Right forelimb (tissue), 1 donor: ENCODE measurements at regions not wholly inside any gene's neighbourhood (a gene's known extent, or its start where the extent isn't known, plus 50 kb on each side); places are given as distances from the start of the nearest gene placed in this dataset.
A peak's percentile ranks its signal among the peaks of the same experiment; 100 is the strongest.

Experiments
- DNase-seq: peaks from one replicate; pipeline ENCODE4 v3.0.0-alpha.2; 2018

GRCh38 chr7:42479816-42480633 is 243.0 kb upstream of the GLI3 start:
- DNase-seq, result peak; percentile 54

- DNase-seq, result no peak
Measured at GRCh38 chr7:42479452-42479815, 242.4 kb upstream of the GLI3 start.

GRCh38 chr7:42478717-42479116 is 241.7 kb upstream of the GLI3 start:
- DNase-seq, result no peak

- no peak for DNase-seq
Measured at GRCh38 chr7:42476255-42476654, 239.2 kb upstream of the GLI3 start.

GRCh38 chr7:42475082-42475481 is 238.1 kb upstream of the GLI3 start:
- DNase-seq, result no peak

GRCh38 chr7:42473099-42473498 is 236.1 kb upstream of the GLI3 start:
- no peak for DNase-seq

GRCh38 chr7:42471573-42472174 is 234.7 kb upstream of the GLI3 start:
- no peak for DNase-seq

GRCh38 chr7:42469341-42469740 is 232.3 kb upstream of the GLI3 start:
- DNase-seq, result no peak

- no peak for DNase-seq
Measured at GRCh38 chr7:42468471-42468870, 231.5 kb upstream of the GLI3 start.

GRCh38 chr7:42461537-42461936 is 224.5 kb upstream of the GLI3 start:
- DNase-seq, result no peak

GRCh38 chr7:42460933-42461332 is 223.9 kb upstream of the GLI3 start:
- no peak for DNase-seq

- no peak for DNase-seq
Measured at GRCh38 chr7:42460148-42460547, 223.1 kb upstream of the GLI3 start.

GRCh38 chr7:42457663-42458062 is 220.7 kb upstream of the GLI3 start:
- no peak for DNase-seq

- no peak for DNase-seq
Measured at GRCh38 chr7:42456756-42457276, 219.8 kb upstream of the GLI3 start.

- DNase-seq, result no peak
Measured at GRCh38 chr7:42456267-42456666, 219.3 kb upstream of the GLI3 start.

- peak; percentile 48 for DNase-seq
Measured at GRCh38 chr7:42453931-42454361, 216.9 kb upstream of the GLI3 start.

- no peak for DNase-seq
Measured at GRCh38 chr7:42452356-42452755, 215.3 kb upstream of the GLI3 start.

- no peak for DNase-seq
Measured at GRCh38 chr7:42449431-42449830, 212.4 kb upstream of the GLI3 start.

- DNase-seq, result no peak
Measured at GRCh38 chr7:42448901-42449300, 211.9 kb upstream of the GLI3 start.

GRCh38 chr7:42445691-42446090 is 208.7 kb upstream of the GLI3 start:
- DNase-seq, result no peak

GRCh38 chr7:42440951-42441350 is 203.9 kb upstream of the GLI3 start:
- DNase-seq, result no peak

GRCh38 chr7:42432644-42433043 is 195.6 kb upstream of the GLI3 start:
- DNase-seq, result no peak

- no peak for DNase-seq
Measured at GRCh38 chr7:42431873-42432272, 194.9 kb upstream of the GLI3 start.

GRCh38 chr7:42429339-42429738 is 192.3 kb upstream of the GLI3 start:
- no peak for DNase-seq
